CD14-positive monocyte (primary cell): ENCODE measurements at regions not wholly inside any gene's neighbourhood (a gene's known extent, or its start where the extent isn't known, plus 50 kb on each side); places are given as distances from the start of the nearest gene placed in this dataset.

Source experiments
- DNase-seq, 3 donors: peaks; one replicate each; pipeline ENCODE4 v3.0.0-alpha.2; 2011 to 2022
- H2AFZ ChIP-seq: 2 replicates; pipeline ENCODE4 v1.6.0; 2012; ENCODE audit warnings: mild to moderate bottlenecking, low read depth, low read length, inconsistent platforms; ENCODE audit not compliant: insufficient read depth, poor library complexity, severe bottlenecking
- H3K27ac ChIP-seq, 2 donors: 1 replicate in 1 of 2; 2 replicates in 1 of 2; pipeline ENCODE4 v1.5.1; 2012 to 2013; ENCODE audit warnings: low read length in 2 of 2, control low read depth in 1 of 2, inconsistent platforms in 1 of 2, low read depth in 1 of 2, mild to moderate bottlenecking in 1 of 2
- H3K27me3 ChIP-seq, 2 donors: one replicate each; pipeline versions ENCODE4 v1.6.0 to v1.6.1; 2011 to 2013; ENCODE audit warnings: low read length in 2 of 2; ENCODE audit not compliant: control insufficient read depth in 2 of 2, insufficient read depth in 2 of 2
- H3K36me3 ChIP-seq, 2 donors: replicated peaks in 1 of 2; 1 replicate in 1 of 2; 2 replicates in 1 of 2; pipeline versions ENCODE4 v1.5.1 to v1.6.1; 2012 to 2013; ENCODE audit warnings: low read length in 2 of 2, control low read depth in 1 of 2, inconsistent platforms in 1 of 2, mild to moderate bottlenecking in 1 of 2; ENCODE audit not compliant: insufficient read depth in 2 of 2, control insufficient read depth in 1 of 2
- H3K4me1 ChIP-seq, 2 donors: 1 replicate in 1 of 2; 2 replicates in 1 of 2; pipeline versions ENCODE4 v1.5.1 to v1.6.1; 2012 to 2013; ENCODE audit warnings: low read length in 2 of 2, control low read depth in 1 of 2, inconsistent platforms in 1 of 2, mild to moderate bottlenecking in 1 of 2, moderate library complexity in 1 of 2; ENCODE audit not compliant: insufficient read depth in 2 of 2, control insufficient read depth in 1 of 2
- H3K4me2 ChIP-seq: replicated peaks from 2 replicates; pipeline ENCODE3; 2012; ENCODE audit warnings: low read length, moderate library complexity, mild to moderate bottlenecking; ENCODE audit not compliant: poor library complexity, severe bottlenecking; ENCODE audit errors: extremely low read depth
- H3K4me3 ChIP-seq, 3 experiments: fragments of 200-600 bp in 1 of 3; sonication (generic) in 1 of 3; replicated peaks in 1 of 3; 1 replicate in 2 of 3; 2 replicates in 1 of 3; pipeline ENCODE4 v1.5.1; 2011 to 2013; ENCODE audit warnings: low read length in 3 of 3, mild to moderate bottlenecking in 3 of 3, control low read depth in 2 of 3, low read depth in 2 of 3, inconsistent platforms in 1 of 3, moderate library complexity in 1 of 3
- H3K79me2 ChIP-seq: 2 replicates; pipeline ENCODE4 v1.6.0; 2012; ENCODE audit warnings: mild to moderate bottlenecking, control low read depth, inconsistent platforms, low read length, moderate library complexity; ENCODE audit not compliant: insufficient read depth
- H3K9ac ChIP-seq: 2 replicates; pipeline ENCODE4 v1.6.0; 2017; ENCODE audit warnings: low read length, mild to moderate bottlenecking; ENCODE audit not compliant: insufficient read depth, poor library complexity, severe bottlenecking
- H3K9me3 ChIP-seq, 2 donors: replicated peaks in 1 of 2; 1 replicate in 1 of 2; 2 replicates in 1 of 2; pipeline versions ENCODE4 v1.5.1 to v1.6.1; 2012 to 2013; ENCODE audit warnings: low read length in 2 of 2, control low read depth in 1 of 2; ENCODE audit not compliant: control insufficient read depth in 1 of 2, insufficient read depth in 1 of 2
- H4K20me1 ChIP-seq: 2 replicates; pipeline ENCODE4 v1.6.0; 2012; ENCODE audit warnings: mild to moderate bottlenecking, low read length, control low read depth, moderate library complexity; ENCODE audit not compliant: insufficient read depth
- H3K27ac Mint-ChIP-seq, 7 donors: one replicate each; pipeline ENCODE4 v1.8.0; 2020; ENCODE audit warnings: mild to moderate bottlenecking in 7 of 7, mixed read lengths in 7 of 7, moderate library complexity in 6 of 7, inconsistent platforms in 2 of 7
- H3K27me3 Mint-ChIP-seq, 3 donors: one replicate each; pipeline ENCODE4 v1.8.0; 2021 to 2022; ENCODE audit warnings: low read depth in 3 of 3, mild to moderate bottlenecking in 3 of 3, mixed read lengths in 3 of 3, moderate library complexity in 3 of 3, inconsistent platforms in 1 of 3
- H3K36me3 Mint-ChIP-seq, 2 donors: one replicate each; pipeline ENCODE4 v1.8.0; 2020; ENCODE audit warnings: mixed read lengths in 2 of 2, inconsistent platforms in 1 of 2, mild to moderate bottlenecking in 1 of 2
- H3K4me1 Mint-ChIP-seq: one replicate; pipeline ENCODE4 v1.8.0; 2020; ENCODE audit warnings: mild to moderate bottlenecking, mixed read lengths
- H3K4me3 Mint-ChIP-seq, 2 donors: one replicate each; pipeline ENCODE4 v1.8.0; 2020; ENCODE audit warnings: mild to moderate bottlenecking in 2 of 2, mixed read lengths in 2 of 2, moderate library complexity in 1 of 2
- H3K9me3 Mint-ChIP-seq, 7 donors: one replicate each; pipeline ENCODE4 v1.8.0; 2020 to 2022; ENCODE audit warnings: mixed read lengths in 7 of 7, mild to moderate bottlenecking in 6 of 7, moderate library complexity in 6 of 7, inconsistent platforms in 2 of 7
- CTCF ChIP-seq: fragments of 200-600 bp; IDR thresholded peaks from one replicate; pipeline ENCODE4 v1.8.0; 2022; ENCODE audit warnings: antibody characterized with exemption, mild to moderate bottlenecking
- WGBS: methylation state at CpG from one replicate; pipeline ENCODE4 v1.1.5; 2013; ENCODE audit warnings: missing lambda C conversion rate; ENCODE audit not compliant: insufficient coverage; 5-methylcytosine and 5-hydroxymethylcytosine counted together
- intact Hi-C, 2 donors: fragments of 100-400 bp; cut with micrococcal nuclease; formaldehyde crosslinking; loops; one replicate each; pipeline versions ENCODE4 v1.15.0 to v1.15.1; 2023

GRCh38 chr15:36208868-36209582 is 370.4 kb upstream of the CDIN1 start:
- DNase-seq: no peak
- Mint-ChIP-seq H3K27ac (no peak overlapping the region), H3K9me3 (peaks cover 2 to 12% (median 5%) of the 10 kb centered on the region in 7 donors), H3K27me3 (no peaks in the 10 kb centered on the region), H3K4me1 (no peaks in the 10 kb centered on the region), H3K4me3 (no peak overlapping the region), H3K36me3 (no peaks in the 10 kb centered on the region)
- Histone ChIP-seq H3K79me2 (no peaks in the 10 kb centered on the region), H4K20me1 (no peaks in the 10 kb centered on the region), H3K9ac (no peak overlapping the region), H3K9me3 (peaks cover 6 to 7% of the 10 kb centered on the region in 2 donors), H3K4me1 (no peaks in the 10 kb centered on the region), H3K4me3 (no peak overlapping the region), H3K36me3 (no peaks in the 10 kb centered on the region), H2AFZ (no peak overlapping the region), H3K27ac (no peak overlapping the region), H3K27me3 (no peaks in the 10 kb centered on the region), H3K4me2 (no peak overlapping the region)
- no CpG with 5 or more reads among the region's 3 CpGs for WGBS
- intact Hi-C loops: no loop called here
- TF ChIP-seq CTCF: no peak

DNA sequence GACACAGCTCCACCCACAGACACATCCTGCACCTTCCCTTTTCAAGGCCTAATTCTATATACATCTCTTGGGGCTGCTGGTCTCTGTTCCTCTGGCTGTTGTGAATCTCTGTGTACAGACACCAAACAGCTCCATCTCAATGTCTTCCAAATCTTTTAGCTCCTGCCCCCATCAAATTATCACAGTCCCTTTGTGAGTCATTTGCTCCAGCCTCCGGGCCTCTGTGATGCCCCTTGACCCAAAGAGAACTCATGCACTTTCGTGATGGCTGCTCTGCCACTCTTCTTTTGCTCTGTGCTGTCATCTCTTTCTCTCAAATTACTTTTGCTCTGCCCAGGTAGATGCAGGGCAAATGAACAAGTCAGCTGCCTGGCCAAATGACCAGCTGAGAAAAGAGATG is 369.0 kb upstream of the CDIN1 start:
- no peaks in the 10 kb centered on the region for H3K4me1 ChIP-seq
- H3K4me1 Mint-ChIP-seq: no peaks in the 10 kb centered on the region
- H3K27me3 ChIP-seq: no peaks in the 10 kb centered on the region
- WGBS: 86% methylated on average over 2 of the region's 2 CpGs
- H2AFZ ChIP-seq: no peak overlapping the region
- H3K4me3 ChIP-seq: no peak overlapping the region
- no peaks in the 10 kb centered on the region for H3K79me2 ChIP-seq
- H3K27ac ChIP-seq: no peak overlapping the region
- intact Hi-C loops: no loop called here
- H3K36me3 Mint-ChIP-seq: no peaks in the 10 kb centered on the region
- no peak for TF ChIP-seq CTCF
- no peak overlapping the region for H3K27ac Mint-ChIP-seq
- no peak overlapping the region for H3K4me2 ChIP-seq
- no peak overlapping the region for H3K4me3 Mint-ChIP-seq
- H4K20me1 ChIP-seq: no peaks in the 10 kb centered on the region
- H3K27me3 Mint-ChIP-seq: no peaks in the 10 kb centered on the region
- H3K9me3 Mint-ChIP-seq: peaks cover 2 to 14% (median 5%) of the 10 kb centered on the region in 7 donors
- peaks cover 6 to 7% of the 10 kb centered on the region in 2 donors for H3K9me3 ChIP-seq
- no peak for DNase-seq
- no peaks in the 10 kb centered on the region for H3K36me3 ChIP-seq
- no peak overlapping the region for H3K9ac ChIP-seq
